Neural cell (in vitro differentiated cells): ENCODE measurements at regions not wholly inside any gene's neighbourhood (a gene's known extent, or its start where the extent isn't known, plus 50 kb on each side); places are given as distances from the start of the nearest gene placed in this dataset.

Experiments used
- H2AFZ ChIP-seq: fragments of 200-600, 300-800 bp; sonication (generic), shearing (Covaris generic); 2 replicates; pipeline ENCODE4 v1.6.0; 2014; ENCODE audit warnings: low read depth, mild to moderate bottlenecking, antibody characterized with exemption, low read length, moderate library complexity
- H3F3A ChIP-seq: fragments of 200-600 bp; shearing (Covaris generic); 2 replicates; pipeline ENCODE4 v1.6.1; 2016; ENCODE audit warnings: mild to moderate bottlenecking, moderate library complexity, mixed read lengths, antibody characterized with exemption, low read length; ENCODE audit not compliant: insufficient read depth, poor library complexity, severe bottlenecking
- H3K27ac ChIP-seq: fragments of 200-600, 300-800 bp; sonication (generic), shearing (Covaris generic); 2 replicates; pipeline ENCODE4 v1.5.1; 2014; ENCODE audit warnings: mild to moderate bottlenecking, low read length, moderate library complexity
- H3K27me3 ChIP-seq: fragments of 300-800, 200-600 bp; sonication (generic), shearing (Covaris generic); 2 replicates; pipeline ENCODE4 v1.6.0; 2014; ENCODE audit warnings: mild to moderate bottlenecking, low read depth, low read length, moderate library complexity; ENCODE audit not compliant: insufficient read depth
- H3K36me3 ChIP-seq: fragments of 300-800, 200-600 bp; sonication (generic), shearing (Covaris generic); 2 replicates; pipeline ENCODE4 v1.5.1; 2014; ENCODE audit warnings: mild to moderate bottlenecking, antibody characterized with exemption, low read length, moderate library complexity; ENCODE audit not compliant: insufficient read depth
- H3K4me2 ChIP-seq: fragments of 300-800, 200-600 bp; sonication (generic), shearing (Covaris generic); 2 replicates; pipeline ENCODE4 v1.6.0; 2014; ENCODE audit warnings: mild to moderate bottlenecking, low read length
- H3K4me3 ChIP-seq: fragments of 300-800, 200-600 bp; sonication (generic), shearing (Covaris generic); 2 replicates; pipeline ENCODE4 v1.5.1; 2014; ENCODE audit warnings: mild to moderate bottlenecking, low read length, moderate library complexity
- H3K79me2 ChIP-seq: fragments of 200-600 bp; shearing (Covaris generic); replicated peaks from 2 replicates; pipeline ENCODE4 v1.6.0; 2014; ENCODE audit warnings: mild to moderate bottlenecking, low read length, moderate library complexity; ENCODE audit not compliant: insufficient read depth
- H3K9ac ChIP-seq: fragments of 300-800, 200-600 bp; sonication (generic), shearing (Covaris generic); 2 replicates; pipeline ENCODE4 v1.6.1; 2016; ENCODE audit warnings: mild to moderate bottlenecking, low read length, mixed read lengths
- H3K9me2 ChIP-seq: fragments of 200-600 bp; shearing (Covaris generic); 2 replicates; pipeline ENCODE4 v1.6.1; 2016; ENCODE audit warnings: mild to moderate bottlenecking, low read length, mixed read lengths; ENCODE audit not compliant: insufficient read depth
- H3K9me3 ChIP-seq: fragments of 200-600, 300-800 bp; sonication (generic), shearing (Covaris generic); 2 replicates; pipeline ENCODE4 v1.6.1; 2016; ENCODE audit warnings: mild to moderate bottlenecking, mixed run types, low read length, moderate library complexity, mixed read lengths
- H4K20me1 ChIP-seq: fragments of 200-600 bp; shearing (Covaris generic); 2 replicates; pipeline ENCODE4 v1.6.1; 2016; ENCODE audit warnings: mild to moderate bottlenecking, mixed run types; ENCODE audit not compliant: insufficient read depth
- CTCF ChIP-seq: fragments of 450-650 bp; IDR thresholded peaks from 2 replicates; pipeline ENCODE4 v1.5.1; 2014; ENCODE audit warnings: antibody characterized with exemption, mild to moderate bottlenecking, moderate library complexity; ENCODE audit not compliant: poor library complexity, severe bottlenecking
- EP300 ChIP-seq: fragments of 450-650 bp; conservative IDR thresholded peaks from 2 replicates; pipeline ENCODE4 v1.6.1; 2014; ENCODE audit warnings: antibody characterized with exemption, mild to moderate bottlenecking, moderate library complexity; ENCODE audit not compliant: poor library complexity, severe bottlenecking
- EZH2 ChIP-seq: fragments of 200-600, 300-800 bp; shearing (Covaris generic), sonication (generic); IDR thresholded peaks from 2 replicates; pipeline ENCODE4 v1.6.1; 2014; ENCODE audit warnings: antibody characterized with exemption, low read length, borderline replicate concordance, mild to moderate bottlenecking; ENCODE audit not compliant: insufficient read depth, poor library complexity, severe bottlenecking
- MXI1 ChIP-seq: fragments of 450-650 bp; conservative IDR thresholded peaks from 2 replicates; pipeline ENCODE4 v1.6.1; 2014; ENCODE audit warnings: antibody characterized with exemption, mild to moderate bottlenecking; ENCODE audit not compliant: poor library complexity, severe bottlenecking
- POLR2AphosphoS5 ChIP-seq: IDR thresholded peaks from 2 replicates; pipeline ENCODE4 v1.6.1; 2012
- RAD21 ChIP-seq: fragments of 450-650 bp; conservative IDR thresholded peaks from 2 replicates; pipeline ENCODE4 v1.6.1; 2014; ENCODE audit warnings: antibody characterized with exemption, mild to moderate bottlenecking, moderate library complexity
- REST ChIP-seq: IDR thresholded peaks from 2 replicates; pipeline ENCODE4 v1.6.1; 2012; ENCODE audit warnings: borderline replicate concordance
- SMC3 ChIP-seq: fragments of 450-650 bp; conservative IDR thresholded peaks from 2 replicates; pipeline ENCODE4 v1.6.1; 2014; ENCODE audit warnings: antibody characterized with exemption, mild to moderate bottlenecking, moderate library complexity; ENCODE audit not compliant: poor library complexity
- TAF1 ChIP-seq: IDR thresholded peaks from 2 replicates; pipeline ENCODE4 v1.6.1; 2012; ENCODE audit warnings: low read depth

- H4K20me1 ChIP-seq: no peaks in the 10 kb centered on the region
- no peak overlapping the region for H3K4me3 ChIP-seq
- H3K4me2 ChIP-seq: no peak overlapping the region
- no peak overlapping the region for H3K27ac ChIP-seq
- TF ChIP-seq RAD21: no peak
- no peak for TF ChIP-seq CTCF
- no peak for TF ChIP-seq TAF1
- no peak for TF ChIP-seq MXI1
- TF ChIP-seq REST: no peak
- TF ChIP-seq SMC3: no peak
- TF ChIP-seq EP300: no peak
- H2AFZ ChIP-seq: no peak overlapping the region
- H3K27me3 ChIP-seq: no peaks in the 10 kb centered on the region
- H3K79me2 ChIP-seq: no peaks in the 10 kb centered on the region
- no peaks in the 10 kb centered on the region for H3K9me3 ChIP-seq
- H3F3A ChIP-seq: no peaks in the 10 kb centered on the region
- no peak overlapping the region for H3K9ac ChIP-seq
- no peaks in the 10 kb centered on the region for H3K9me2 ChIP-seq
- H3K36me3 ChIP-seq: no peaks in the 10 kb centered on the region
These were observed 453.0 kb upstream of the TRIB2 start for GRCh38 chr2:12263730-12264129.

GRCh38 chr2:12264146-12264545 lies 452.6 kb upstream of the TRIB2 start:
- H3K36me3 ChIP-seq: no peaks in the 10 kb centered on the region
- no peaks in the 10 kb centered on the region for H3K9me2 ChIP-seq
- no peaks in the 10 kb centered on the region for H3K9me3 ChIP-seq
- TF ChIP-seq REST (no peak), POLR2AphosphoS5 (no peak), CTCF (no peak), SMC3 (no peak), RAD21 (no peak), EP300 (no peak), EZH2 (no peak), TAF1 (no peak), MXI1 (no peak)
- no peaks in the 10 kb centered on the region for H3F3A ChIP-seq
- H3K27me3 ChIP-seq: no peaks in the 10 kb centered on the region
- no peak overlapping the region for H2AFZ ChIP-seq
- H3K4me3 ChIP-seq: no peak overlapping the region
- H4K20me1 ChIP-seq: no peaks in the 10 kb centered on the region
- no peaks in the 10 kb centered on the region for H3K79me2 ChIP-seq
- no peak overlapping the region for H3K9ac ChIP-seq
- no peak overlapping the region for H3K27ac ChIP-seq
- no peak overlapping the region for H3K4me2 ChIP-seq
